NCI-H1417 (cell line): ENCODE measurements at regions not wholly inside any gene's neighbourhood (a gene's known extent, or its start where the extent isn't known, plus 50 kb on each side); places are given as distances from the start of the nearest gene placed in this dataset.
"Not testable (repeated sequence)": the region's sequence is repeated elsewhere in the genome, so short reads cannot be mapped to it uniquely, and the experiment has no call there.

Experiments
- DNase-seq, 3 experiments: peaks; one replicate each; lab custom pipeline; 2025; lab: John Stamatoyannopoulos, UW

GRCh38 chr17:22310292-22310691 lies 618.0 kb downstream of the KCNJ18 start:
- DNase-seq = not testable (repeated sequence)

- peak in 1 of 3 experiments; percentile 7 for DNase-seq
These were observed 618.7 kb downstream of the KCNJ18 start for GRCh38 chr17:22310717-22311686.

- not testable (repeated sequence) for DNase-seq
These were observed 628.7 kb downstream of the KCNJ18 start for GRCh38 chr17:22321001-22321400.

DNA sequence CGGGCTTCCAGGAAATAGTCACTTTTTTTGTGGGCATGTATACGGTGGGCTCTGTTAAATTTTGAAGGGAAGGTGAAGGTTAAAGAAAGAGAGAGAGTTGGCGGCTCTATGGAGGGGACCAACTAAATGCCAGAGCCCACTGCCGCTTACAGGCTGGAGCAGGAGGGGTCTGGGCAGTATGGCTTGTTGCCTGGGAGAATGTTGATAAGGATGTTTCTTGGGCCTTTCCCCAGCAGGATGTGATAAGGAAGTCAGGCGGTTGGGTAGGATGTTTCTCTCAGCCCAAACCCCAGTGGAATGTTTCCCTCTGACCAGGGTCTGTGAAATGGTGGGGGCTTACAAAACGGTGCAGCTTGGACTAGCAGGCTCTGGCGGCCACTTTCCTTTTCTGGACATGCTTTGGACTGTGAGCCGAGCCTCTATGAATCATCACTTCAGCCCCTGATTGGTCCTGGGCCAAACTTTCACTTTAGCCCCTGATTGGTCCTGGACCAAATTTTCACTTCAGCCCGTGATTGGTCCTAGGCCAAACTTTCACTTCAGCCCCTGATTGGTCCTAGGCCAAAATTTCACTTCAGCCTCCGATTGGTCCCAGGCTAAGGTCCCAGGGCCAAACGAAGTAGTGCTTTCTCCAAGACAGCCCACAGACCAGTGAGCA lies 630.7 kb downstream of the KCNJ18 start:
- DNase-seq = not testable (repeated sequence)

DNA sequence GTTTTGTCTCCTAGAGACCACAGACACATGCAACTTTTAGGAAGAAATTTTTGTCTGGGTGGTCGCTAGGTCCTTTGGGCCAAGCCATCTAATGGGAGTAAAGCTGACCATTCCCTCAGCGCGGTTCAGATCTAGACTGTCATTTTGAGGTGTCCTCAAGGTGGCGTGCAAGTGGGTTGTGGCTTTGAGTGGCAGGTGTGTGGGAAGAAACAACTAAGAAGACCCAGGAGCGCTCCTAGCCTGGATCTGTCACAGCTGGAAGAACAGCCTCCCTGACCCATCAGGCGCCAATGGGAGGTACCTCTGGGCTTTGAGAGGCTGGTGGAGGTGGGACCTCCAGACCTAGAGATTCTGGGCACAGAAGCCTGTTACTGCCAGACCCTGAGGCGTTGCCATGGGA lies 645.1 kb downstream of the KCNJ18 start:
- no peak for DNase-seq

- DNase-seq = not testable (repeated sequence)
These were observed 664.3 kb downstream of the KCNJ18 start for GRCh38 chr17:22356603-22357002.

GRCh38 chr17:22370988-22371387 lies 678.7 kb downstream of the KCNJ18 start:
- not testable (repeated sequence) for DNase-seq

- DNase-seq = no peak
These were observed 681.6 kb downstream of the KCNJ18 start for GRCh38 chr17:22373911-22374310.

DNA sequence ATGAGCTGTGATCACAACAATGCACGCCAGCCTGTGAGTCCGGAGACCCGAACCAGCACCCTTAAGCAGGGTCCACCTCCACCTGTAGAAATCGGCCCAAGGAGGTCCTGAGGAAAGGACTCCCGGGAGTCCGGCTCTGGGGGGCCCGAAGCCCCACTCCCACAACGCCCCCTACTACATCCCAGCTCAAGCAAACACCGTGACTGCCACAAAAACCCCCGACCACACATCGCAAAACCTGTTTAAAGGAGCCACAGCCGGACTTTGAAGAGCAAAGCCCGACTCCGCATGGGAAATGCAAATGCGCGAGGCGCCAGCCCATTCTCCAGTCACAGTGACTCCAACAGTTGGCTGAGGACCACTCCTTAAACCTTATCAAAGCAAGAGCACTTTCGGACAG lies 682.4 kb downstream of the KCNJ18 start:
- DNase-seq = no peak

DNA sequence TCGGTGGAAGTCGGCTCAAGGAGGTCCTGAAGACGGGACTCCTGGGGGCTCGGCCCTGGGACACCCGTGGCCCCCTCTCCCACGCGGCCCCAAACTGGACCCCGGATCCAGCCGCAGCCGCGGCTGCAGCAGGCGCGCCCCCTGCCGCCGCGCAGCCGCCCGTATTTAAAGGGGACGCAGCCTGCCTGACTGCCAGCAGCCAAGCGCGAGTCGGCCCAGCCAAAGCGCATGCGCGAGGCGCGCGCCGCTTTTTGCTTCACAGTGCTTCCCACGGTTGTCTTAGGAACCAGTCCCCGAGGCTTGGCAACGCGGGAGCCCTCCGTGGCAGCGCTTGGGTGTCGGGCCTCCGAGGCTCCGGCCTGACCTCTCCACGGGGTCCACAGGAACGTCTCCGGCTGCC lies 684.4 kb downstream of the KCNJ18 start:
- DNase-seq = not testable (repeated sequence)

GRCh38 chr17:22378748-22379147 lies 686.4 kb downstream of the KCNJ18 start:
- DNase-seq = not testable (repeated sequence)

GRCh38 chr17:22381589-22381988 lies 689.3 kb downstream of the KCNJ18 start:
- DNase-seq = not testable (repeated sequence)

DNA sequence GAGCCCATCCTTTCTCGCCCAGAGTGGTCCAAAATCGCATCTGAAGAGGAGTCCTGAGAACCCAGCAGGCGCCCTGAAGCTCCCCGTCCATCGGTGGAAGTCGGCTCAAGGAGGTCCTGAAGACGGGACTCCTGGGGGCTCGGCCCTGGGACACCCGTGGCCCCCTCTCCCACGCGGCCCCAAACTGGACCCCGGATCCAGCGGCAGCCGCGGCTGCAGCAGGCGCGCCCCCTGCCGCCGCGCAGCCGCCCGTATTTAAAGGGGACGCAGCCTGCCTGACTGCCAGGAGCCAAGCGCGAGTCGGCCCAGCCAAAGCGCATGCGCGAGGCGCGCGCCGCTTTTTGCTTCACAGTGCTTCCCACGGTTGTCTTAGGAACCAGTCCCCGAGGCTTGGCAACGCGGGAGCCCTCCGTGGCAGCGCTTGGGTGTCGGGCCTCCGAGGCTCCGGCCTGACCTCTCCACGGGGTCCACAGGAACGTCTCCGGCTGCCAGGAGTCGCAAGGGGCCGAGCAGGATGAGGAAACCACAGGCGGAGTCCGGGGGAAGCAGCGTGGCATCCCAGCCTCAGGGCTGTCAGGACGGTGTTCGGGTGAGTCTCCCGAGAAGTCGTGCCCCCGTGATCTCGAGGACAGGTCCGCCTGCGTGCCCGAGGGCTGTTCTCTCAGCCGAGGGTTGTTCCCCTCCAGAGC lies 691.6 kb downstream of the KCNJ18 start:
- DNase-seq = not testable (repeated sequence)

DNA sequence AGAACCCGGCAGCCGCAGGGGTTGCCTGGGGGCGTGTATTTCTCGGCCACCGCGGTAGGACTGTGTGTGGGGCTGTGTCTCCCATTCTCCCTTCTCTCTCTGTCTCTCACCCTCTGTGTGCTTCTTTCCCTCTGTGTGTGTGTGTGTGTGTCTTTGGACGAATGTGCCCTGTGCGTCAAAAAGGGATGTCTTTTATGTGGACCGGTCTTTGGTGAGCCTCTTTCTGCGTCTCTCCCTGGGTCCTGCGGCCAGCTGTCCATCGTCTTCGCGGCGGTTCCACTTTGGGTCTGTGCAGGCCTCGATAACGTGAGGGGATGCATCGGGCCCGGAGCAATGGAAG lies 692.1 kb downstream of the KCNJ18 start:
- not testable (repeated sequence) for DNase-seq

GRCh38 chr17:22398446-22398845 lies 706.1 kb downstream of the KCNJ18 start:
- not testable (repeated sequence) for DNase-seq

- not testable (repeated sequence) for DNase-seq
These were observed 706.7 kb downstream of the KCNJ18 start for GRCh38 chr17:22399037-22399436.

DNA sequence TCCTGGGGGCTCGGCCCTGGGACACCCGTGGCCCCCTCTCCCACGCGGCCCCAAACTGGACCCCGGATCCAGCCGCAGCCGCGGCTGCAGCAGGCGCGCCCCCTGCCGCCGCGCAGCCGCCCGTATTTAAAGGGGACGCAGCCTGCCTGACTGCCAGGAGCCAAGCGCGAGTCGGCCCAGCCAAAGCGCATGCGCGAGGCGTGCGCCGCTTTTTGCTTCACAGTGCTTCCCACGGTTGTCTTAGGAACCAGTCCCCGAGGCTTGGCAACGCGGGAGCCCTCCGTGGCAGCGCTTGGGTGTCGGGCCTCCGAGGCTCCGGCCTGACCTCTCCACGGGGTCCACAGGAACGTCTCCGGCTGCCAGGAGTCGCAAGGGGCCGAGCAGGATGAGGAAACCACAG lies 712.8 kb downstream of the KCNJ18 start:
- not testable (repeated sequence) for DNase-seq

GRCh38 chr17:22409160-22409751 lies 716.9 kb downstream of the KCNJ18 start:
- no peak for DNase-seq

DNA sequence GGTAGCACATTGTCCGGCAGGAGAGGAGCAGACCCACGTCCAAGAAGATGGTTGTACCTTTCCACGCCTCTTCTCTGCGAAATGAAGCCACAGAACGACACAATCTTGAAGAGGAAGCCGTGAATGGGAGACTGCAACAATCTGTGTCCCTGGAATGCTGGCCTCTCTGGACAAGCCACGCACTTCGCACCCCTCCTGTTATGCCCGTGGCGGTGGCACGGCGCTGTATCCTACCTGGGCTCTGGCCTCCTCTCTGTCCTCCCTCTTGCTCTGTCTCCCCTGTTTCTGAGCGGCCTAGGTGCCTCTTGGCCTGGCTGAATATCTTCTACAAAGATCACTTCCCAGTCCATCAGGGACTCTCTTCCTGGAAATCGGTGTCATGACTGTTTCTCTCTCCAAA lies 717.8 kb downstream of the KCNJ18 start:
- DNase-seq = no peak

- DNase-seq = peak in 1 of 3 experiments; percentile 7
These were observed 719.0 kb downstream of the KCNJ18 start for GRCh38 chr17:22411185-22411784.

GRCh38 chr17:22435231-22435974 lies 743.1 kb downstream of the KCNJ18 start:
- DNase-seq = no peak
